ENCODE measurements at regions not wholly inside any gene's neighbourhood (a gene's known extent, or its start where the extent isn't known, plus 50 kb on each side); places are given as distances from the start of the nearest gene placed in this dataset.

- Histone ChIP-seq H3K4me1 (replicated peaks in 1 of 2) (peaks cover 7 to 13% of the 10 kb centered on the region in 2 donors), H3K9me3 (replicated peaks in 1 of 3) (no peaks in the 10 kb centered on the region), H3K27me3 (no peaks in the 10 kb centered on the region), H3K4me3 (no peak overlapping the region), H3K36me3 (replicated peaks in 1 of 2) (no peaks in the 10 kb centered on the region), H3K27ac (no peak overlapping the region)
- WGBS, 4 donors, result 86 to 91% (median 87%) methylated on average over 3 of the region's 3 CpGs
- no peak for TF ChIP-seq CTCF (IDR thresholded peaks at IDR 0.05)
- intact Hi-C loops (cut with DNase I), result no loop called here
- no peak for DNase-seq
These were observed 91.4 kb upstream of the EYS start for GRCh38 chr6:65798280-65799014.

- no peak for DNase-seq
- 77 to 84% (median 83%) methylated on average over 1 of the region's 1 CpG for WGBS, 4 donors
- intact Hi-C loops (cut with DNase I), result no loop called here
- Histone ChIP-seq H3K4me3 (no peak overlapping the region), H3K36me3 (replicated peaks in 1 of 2) (no peaks in the 10 kb centered on the region), H3K27ac (no peak overlapping the region), H3K4me1 (replicated peaks in 1 of 2) (peaks cover 0 to 3% of the 10 kb centered on the region in 2 donors), H3K27me3 (no peaks in the 10 kb centered on the region), H3K9me3 (replicated peaks in 1 of 3) (no peaks in the 10 kb centered on the region)
- TF ChIP-seq CTCF (IDR thresholded peaks at IDR 0.05), result no peak
- no peak for TF ChIP-seq POLR2A (IDR thresholded peaks at IDR 0.05)
These were observed 83.6 kb upstream of the EYS start for GRCh38 chr6:65790666-65791065.

GRCh38 chr6:65787787-65788186 is 80.8 kb upstream of the EYS start:
- DNase-seq, result peak in 1 of 7 donors; percentile 13
- TF ChIP-seq POLR2A (IDR thresholded peaks at IDR 0.05) (no peak), CTCF (IDR thresholded peaks at IDR 0.05) (no peak)
- H3K27ac ChIP-seq, result no peak overlapping the region
- H3K4me3 ChIP-seq, result no peak overlapping the region
- peaks cover 0 to 3% of the 10 kb centered on the region in 2 donors for H3K4me1 ChIP-seq (replicated peaks in 1 of 2)
- WGBS, 4 donors, result 97 to 98% (median 98%) methylated on average over 27 to 34 of the region's 34 CpGs
- no peaks in the 10 kb centered on the region for H3K36me3 ChIP-seq (replicated peaks in 1 of 2)
- H3K27me3 ChIP-seq, result no peaks in the 10 kb centered on the region
- intact Hi-C loops (cut with DNase I), result no loop called here
- H3K9me3 ChIP-seq (replicated peaks in 1 of 3), result no peaks in the 10 kb centered on the region

GRCh38 chr6:65786815-65787214 is 79.8 kb upstream of the EYS start:
- intact Hi-C loops (cut with DNase I), result no loop called here
- Histone ChIP-seq H3K27me3 (no peaks in the 10 kb centered on the region), H3K4me1 (replicated peaks in 1 of 2) (peaks cover 0 to 3% of the 10 kb centered on the region in 2 donors), H3K27ac (no peak overlapping the region), H3K4me3 (no peak overlapping the region), H3K36me3 (replicated peaks in 1 of 2) (no peaks in the 10 kb centered on the region), H3K9me3 (replicated peaks in 1 of 3) (no peaks in the 10 kb centered on the region)
- WGBS, 4 donors, result 95 to 98% (median 97%) methylated on average over 8 of the region's 8 CpGs
- TF ChIP-seq POLR2A (IDR thresholded peaks at IDR 0.05) (no peak), CTCF (IDR thresholded peaks at IDR 0.05) (no peak)
- no peak for DNase-seq
